B cell (primary cell): ENCODE measurements at regions not wholly inside any gene's neighbourhood (a gene's known extent, or its start where the extent isn't known, plus 50 kb on each side); places are given as distances from the start of the nearest gene placed in this dataset.

Experiments used
- ATAC-seq: fragments of 200-7000 bp; cut with Tn5 transposase; one replicate; pipeline ENCODE4 v1.10.0; 2021; ENCODE audit warnings: low read depth, mild to moderate bottlenecking, moderate number of reproducible peaks, moderate library complexity
- CTCF ChIA-PET: fragments of 350-600 bp; sonication (Branson Sonifier 250); formaldehyde crosslinking; loops from one replicate; lab custom pipeline; 2021; ENCODE audit warnings: antibody characterized with exemption, inconsistent platforms; lab: Charles Lee
- POLR2A ChIA-PET: fragments of 350-600 bp; sonication (Branson Sonifier 250); formaldehyde crosslinking; loops from one replicate; lab custom pipeline; 2021; ENCODE audit warnings: antibody characterized with exemption; lab: Charles Lee
- DNase-seq: peaks from one replicate; pipeline ENCODE4 v3.0.0; 2013
- H2AFZ ChIP-seq: 2 replicates; pipeline ENCODE4 v1.6.1; 2012; ENCODE audit warnings: mild to moderate bottlenecking, low read depth, low read length; ENCODE audit not compliant: insufficient read depth, poor library complexity, severe bottlenecking
- H3K27ac ChIP-seq, 2 donors: 1 replicate in 1 of 2; 2 replicates in 1 of 2; pipeline ENCODE4 v1.5.1; 2012 to 2013; ENCODE audit warnings: low read length in 2 of 2, mild to moderate bottlenecking in 2 of 2, moderate library complexity in 1 of 2
- H3K27me3 ChIP-seq, 4 experiments: fragments of 200-600 bp in 1 of 4; sonication (generic) in 1 of 4; replicated peaks in 1 of 4; 1 replicate in 2 of 4; 2 replicates in 2 of 4; pipeline versions ENCODE4 v1.6.1 to v1.7.0; 2013 to 2016; ENCODE audit warnings: low read length in 3 of 4, mild to moderate bottlenecking in 2 of 4, mixed read lengths in 1 of 4, moderate library complexity in 1 of 4; ENCODE audit not compliant: insufficient read depth in 4 of 4, control insufficient read depth in 3 of 4; ENCODE audit errors: control extremely low read depth in 1 of 4
- H3K36me3 ChIP-seq, 2 experiments: replicated peaks in 1 of 2; 1 replicate in 1 of 2; 2 replicates in 1 of 2; pipeline versions ENCODE4 v1.6.1 to v1.7.1; 2013; ENCODE audit warnings: low read length in 1 of 2; ENCODE audit not compliant: insufficient read depth in 2 of 2, control insufficient read depth in 1 of 2; ENCODE audit errors: control extremely low read depth in 1 of 2, extremely low read depth in 1 of 2
- H3K4me1 ChIP-seq, 2 donors: fragments of 200-600 bp in 1 of 2; sonication (generic) in 1 of 2; 1 replicate in 1 of 2; 2 replicates in 1 of 2; pipeline versions ENCODE4 v1.5.1 to v1.6.1; 2013 to 2017; ENCODE audit warnings: low read length in 2 of 2; ENCODE audit not compliant: control insufficient read depth in 2 of 2, insufficient read depth in 2 of 2
- H3K4me2 ChIP-seq: replicated peaks from 2 replicates; pipeline ENCODE3; 2012; ENCODE audit warnings: mild to moderate bottlenecking, low read depth, low read length; ENCODE audit not compliant: poor library complexity, severe bottlenecking
- H3K4me3 ChIP-seq, 5 experiments: fragments of 200-600 bp in 1 of 5; sonication (generic) in 1 of 5; 1 replicate in 3 of 5; 2 replicates in 2 of 5; pipeline versions ENCODE4 v1.5.1 to v1.7.0; 2011 to 2016; ENCODE audit warnings: low read length in 4 of 5, mild to moderate bottlenecking in 4 of 5, low read depth in 2 of 5, control low read depth in 1 of 5, moderate library complexity in 1 of 5; ENCODE audit not compliant: insufficient read depth in 1 of 5; ENCODE audit errors: control extremely low read depth in 1 of 5, extremely low read depth in 1 of 5
- H3K79me2 ChIP-seq: fragments of 200-600 bp; sonication (generic); one replicate; pipeline ENCODE4 v1.6.0; 2016; ENCODE audit warnings: low read length; ENCODE audit not compliant: control insufficient read depth, insufficient read depth
- H3K9ac ChIP-seq: fragments of 200-600 bp; sonication (generic); 2 replicates; pipeline ENCODE4 v1.6.1; 2017; ENCODE audit warnings: mild to moderate bottlenecking, low read length, moderate library complexity
- H3K9me3 ChIP-seq, 3 donors: one replicate each; pipeline versions ENCODE4 v1.6.1 to v1.7.1; 2013; ENCODE audit warnings: low read length in 2 of 3; ENCODE audit not compliant: control insufficient read depth in 2 of 3, insufficient read depth in 1 of 3; ENCODE audit errors: control extremely low read depth in 1 of 3
- H4K20me1 ChIP-seq: 2 replicates; pipeline ENCODE4 v1.6.0; 2012; ENCODE audit warnings: mild to moderate bottlenecking, low read length; ENCODE audit not compliant: insufficient read depth, control insufficient read depth, poor library complexity, severe bottlenecking
- H3K27ac Mint-ChIP-seq: one replicate; pipeline ENCODE4 v1.8.0; 2021; ENCODE audit warnings: mixed read lengths
- H3K27me3 Mint-ChIP-seq: one replicate; pipeline ENCODE4 v1.8.0; 2021; ENCODE audit warnings: mixed read lengths
- H3K4me1 Mint-ChIP-seq: one replicate; pipeline ENCODE4 v1.8.0; 2021; ENCODE audit warnings: mixed read lengths
- H3K4me3 Mint-ChIP-seq: one replicate; pipeline ENCODE4 v1.8.0; 2021; ENCODE audit warnings: mixed read lengths
- H3K9me3 Mint-ChIP-seq: one replicate; pipeline ENCODE4 v1.8.0; 2022; ENCODE audit warnings: mixed read lengths; ENCODE audit not compliant: insufficient read depth
- CTCF ChIP-seq: fragments of 200-600 bp; IDR thresholded peaks from one replicate; pipeline ENCODE4 v1.8.0; 2022; ENCODE audit warnings: antibody characterized with exemption, mild to moderate bottlenecking
- EZH2 ChIP-seq: IDR thresholded peaks from 2 replicates; pipeline ENCODE4 v1.6.1; 2012; ENCODE audit warnings: borderline replicate concordance, low read depth, mild to moderate bottlenecking, moderate library complexity, low read length; ENCODE audit not compliant: insufficient read depth, poor library complexity, severe bottlenecking
- WGBS: methylation state at CpG from one replicate; pipeline ENCODE4 v1.1.5; 2013; ENCODE audit warnings: missing lambda C conversion rate; ENCODE audit not compliant: insufficient coverage; 5-methylcytosine and 5-hydroxymethylcytosine counted together
- intact Hi-C: fragments of 100-400 bp; cut with micrococcal nuclease; formaldehyde crosslinking; loops from one replicate; pipeline ENCODE4 v1.10.0; 2022

DNA sequence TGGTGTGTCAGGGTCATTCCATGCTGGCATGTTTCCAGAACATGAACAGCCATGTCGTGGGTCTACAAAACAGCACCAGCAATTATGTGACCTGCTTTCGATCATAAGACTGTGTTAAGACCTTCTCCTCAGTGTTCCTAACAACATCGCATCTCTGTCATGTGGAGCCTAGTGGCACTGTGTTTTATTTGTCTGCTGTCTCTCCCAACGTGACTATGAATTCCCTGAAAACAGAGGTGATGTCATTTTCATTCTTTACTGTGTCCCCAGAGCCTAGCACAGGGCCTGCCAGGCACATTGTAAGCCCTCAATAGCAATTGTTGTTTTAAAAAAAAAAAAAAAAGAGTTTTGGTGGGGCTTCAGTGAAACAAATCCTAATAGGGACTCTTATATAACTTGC lies 94.2 kb upstream of the IL12A start:
- Histone ChIP-seq H3K4me3 (no peak overlapping the region), H3K27me3 (no peaks in the 10 kb centered on the region), H3K9me3 (no peaks in the 10 kb centered on the region), H3K79me2 (no peaks in the 10 kb centered on the region), H3K27ac (no peak overlapping the region), H3K4me2 (no peak overlapping the region), H2AFZ (no peak overlapping the region), H3K4me1 (no peaks in the 10 kb centered on the region), H3K9ac (no peak overlapping the region), H3K36me3 (no peaks in the 10 kb centered on the region), H4K20me1 (no peaks in the 10 kb centered on the region)
- CTCF ChIA-PET: interaction anchor here (8.1 kb wide), 1 partner anchor 8 kb away, joined by 63 read pairs; no protein-coding TSS in a partner anchor
- H3K4me1 Mint-ChIP-seq: no peaks in the 10 kb centered on the region
- no peak for ATAC-seq
- TF ChIP-seq CTCF: no peak
- no peak for TF ChIP-seq EZH2
- no peaks in the 10 kb centered on the region for H3K9me3 Mint-ChIP-seq
- no peak overlapping the region for H3K4me3 Mint-ChIP-seq
- WGBS: 100% methylated on average over 4 of the region's 4 CpGs
- no peak overlapping the region for H3K27ac Mint-ChIP-seq
- no peak for DNase-seq
- POLR2A ChIA-PET: no interaction called here
- intact Hi-C loops: no loop called here
- H3K27me3 Mint-ChIP-seq: peaks cover 3% of the 10 kb centered on the region

DNA sequence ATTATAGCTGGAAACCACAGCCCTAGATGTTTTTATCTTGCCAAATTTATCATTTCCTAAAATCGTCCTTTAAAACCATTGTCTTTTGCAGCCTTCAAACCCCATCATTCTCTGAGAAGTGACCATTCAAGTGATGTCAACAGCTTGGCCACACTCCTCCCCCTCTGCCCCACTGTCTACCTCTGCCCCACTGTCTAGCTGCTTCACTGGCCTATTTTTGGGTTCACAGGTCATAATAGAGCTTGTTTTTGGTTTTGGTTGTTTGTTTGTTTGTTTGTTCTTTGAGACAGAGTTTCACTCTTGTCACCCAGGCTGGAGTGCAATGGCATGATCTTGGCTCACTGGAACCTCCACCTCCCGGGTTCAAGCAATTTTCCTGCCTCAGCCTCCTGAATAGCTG lies 93.2 kb upstream of the IL12A start:
- Mint-ChIP-seq H3K27me3 (peaks cover 3% of the 10 kb centered on the region), H3K9me3 (no peaks in the 10 kb centered on the region), H3K4me1 (no peaks in the 10 kb centered on the region), H3K4me3 (no peak overlapping the region), H3K27ac (no peak overlapping the region)
- H3K36me3 ChIP-seq: no peaks in the 10 kb centered on the region
- H3K27ac ChIP-seq: no peak overlapping the region
- DNase-seq (no peak), ATAC-seq (no peak)
- no peaks in the 10 kb centered on the region for H3K79me2 ChIP-seq
- 94% methylated on average over 2 of the region's 2 CpGs for WGBS
- POLR2A ChIA-PET: no interaction called here
- H3K9ac ChIP-seq: no peak overlapping the region
- H3K4me3 ChIP-seq: no peak overlapping the region
- H2AFZ ChIP-seq: no peak overlapping the region
- CTCF ChIA-PET: interaction anchor here (0.9 to 8.1 kb wide), 2 partner anchors 9 to 111 kb away, joined by 3 to 63 read pairs; no protein-coding TSS in a partner anchor
- H3K27me3 ChIP-seq: no peaks in the 10 kb centered on the region
- intact Hi-C loops: no loop called here
- no peak overlapping the region for H3K4me2 ChIP-seq
- TF ChIP-seq EZH2 (no peak), CTCF (no peak)
- H3K4me1 ChIP-seq: no peaks in the 10 kb centered on the region
- no peaks in the 10 kb centered on the region for H3K9me3 ChIP-seq
- H4K20me1 ChIP-seq: no peaks in the 10 kb centered on the region
